ENCODE measurements at regions not wholly inside any gene's neighbourhood (a gene's known extent, or its start where the extent isn't known, plus 50 kb on each side); places are given as distances from the start of the nearest gene placed in this dataset.

GRCh38 chr2:37526856-37527255 is 144.6 kb downstream of the CDC42EP3 start:
- intact Hi-C loops (cut with micrococcal nuclease) (no loop called here), in situ Hi-C loops (cut with MboI; ENCODE audit: low sequenced_read_pairs) (no loop called here)
- CTCF ChIA-PET = no interaction called here

More at GRCh38 chr2:37526856-37527255, 144.6 kb downstream of the CDC42EP3 start:
- no peak for DNase-seq
- no TSS peak for BruUV-seq (replicated peaks)
- Histone ChIP-seq H2BK5ac (ENCODE audit: low read depth, low read length, poor library complexity, severe bottlenecking) (no peak overlapping the region), H3K18ac (ENCODE audit: low read depth, low read length) (no peak overlapping the region), H4K5ac (ENCODE audit: low read depth, low read length) (no peak overlapping the region), H3K4me1 (ENCODE audit: control insufficient read depth, insufficient read depth, low read length) (peaks cover 12% of the 10 kb centered on the region), H3K9me1 (ENCODE audit: insufficient read depth, low read length) (no peaks in the 10 kb centered on the region), H2AK9ac (replicated peaks; ENCODE audit: low read depth, low read length, poor library complexity) (no peak overlapping the region), H2AFZ (replicated peaks; ENCODE audit: low read length, poor library complexity) (no peak overlapping the region), H4K8ac (ENCODE audit: low read depth in 2 of 2, low read length in 2 of 2) (no peak overlapping the region), H3K14ac (replicated peaks; ENCODE audit: low read depth, low read length) (no peak overlapping the region), H3K56ac (ENCODE audit: extremely low read depth, insufficient read depth, low read length) (no peak overlapping the region), H3K4me2 (ENCODE audit: low read depth, low read length) (no peak overlapping the region), H3K36me3 (ENCODE audit: control insufficient read depth, insufficient read depth, low read length) (no peaks in the 10 kb centered on the region), H4K91ac (ENCODE audit: insufficient read depth, low read depth, low read length) (no peak overlapping the region), H2BK120ac (ENCODE audit: low read depth, low read length) (no peak overlapping the region), H3K27ac (ENCODE audit: insufficient read depth, low read length) (no peak overlapping the region), H3K4me3 (ENCODE audit: insufficient read depth, low read depth, low read length) (no peak overlapping the region), H2AK5ac (ENCODE audit: low read depth, low read length) (no peak overlapping the region), H2BK15ac (ENCODE audit: low read depth, low read length) (no peak overlapping the region), H2BK20ac (ENCODE audit: low read depth, low read length) (no peak overlapping the region), H3K23ac (ENCODE audit: low read depth, low read length) (no peak overlapping the region), H3K79me1 (ENCODE audit: low read depth in 1 of 2, low read length in 2 of 2) (no peaks in the 10 kb centered on the region), H3K9ac (ENCODE audit: low read depth, low read length) (no peak overlapping the region), H3K27me3 (ENCODE audit: control insufficient read depth, insufficient read depth, low read length) (no peaks in the 10 kb centered on the region), H3K4ac (ENCODE audit: low read depth, low read length) (no peak overlapping the region), H4K20me1 (ENCODE audit: insufficient read depth, low read length) (no peaks in the 10 kb centered on the region), H3K9me3 (ENCODE audit: control insufficient read depth, insufficient read depth, low read length) (no peaks in the 10 kb centered on the region)
- no peak for TF ChIP-seq BHLHE40 (IDR thresholded peaks at IDR 0.05; ENCODE audit: low read depth, low read length)
- TF ChIP-seq MAZ (IDR thresholded peaks at IDR 0.05; ENCODE audit: borderline replicate concordance, low read depth, low read length) = no peak
- no peak for TF ChIP-seq MXI1 (IDR thresholded peaks at IDR 0.05; ENCODE audit: borderline replicate concordance, low read depth, low read length)
- TF ChIP-seq, protein P1, sequence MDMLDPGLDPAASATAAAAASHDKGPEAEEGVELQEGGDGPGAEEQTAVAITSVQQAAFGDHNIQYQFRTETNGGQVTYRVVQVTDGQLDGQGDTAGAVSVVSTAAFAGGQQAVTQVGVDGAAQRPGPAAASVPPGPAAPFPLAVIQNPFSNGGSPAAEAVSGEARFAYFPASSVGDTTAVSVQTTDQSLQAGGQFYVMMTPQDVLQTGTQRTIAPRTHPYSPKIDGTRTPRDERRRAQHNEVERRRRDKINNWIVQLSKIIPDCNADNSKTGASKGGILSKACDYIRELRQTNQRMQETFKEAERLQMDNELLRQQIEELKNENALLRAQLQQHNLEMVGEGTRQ (IDR thresholded peaks at IDR 0.05; ENCODE audit: low read depth, low read length) = no peak
- TF ChIP-seq CEBPB (IDR thresholded peaks at IDR 0.05; ENCODE audit: low read depth, low read length) = no peak
- TF ChIP-seq CTCF (conservative IDR thresholded peaks at IDR 0.05; ENCODE audit: low read depth, low read length) = no peak
- no peak for TF ChIP-seq RFX5 (IDR thresholded peaks at IDR 0.05; ENCODE audit: low read depth, low read length)
- TF ChIP-seq RAD21 (IDR thresholded peaks at IDR 0.05; ENCODE audit: low read length) = no peak
- TF ChIP-seq, protein P2, sequence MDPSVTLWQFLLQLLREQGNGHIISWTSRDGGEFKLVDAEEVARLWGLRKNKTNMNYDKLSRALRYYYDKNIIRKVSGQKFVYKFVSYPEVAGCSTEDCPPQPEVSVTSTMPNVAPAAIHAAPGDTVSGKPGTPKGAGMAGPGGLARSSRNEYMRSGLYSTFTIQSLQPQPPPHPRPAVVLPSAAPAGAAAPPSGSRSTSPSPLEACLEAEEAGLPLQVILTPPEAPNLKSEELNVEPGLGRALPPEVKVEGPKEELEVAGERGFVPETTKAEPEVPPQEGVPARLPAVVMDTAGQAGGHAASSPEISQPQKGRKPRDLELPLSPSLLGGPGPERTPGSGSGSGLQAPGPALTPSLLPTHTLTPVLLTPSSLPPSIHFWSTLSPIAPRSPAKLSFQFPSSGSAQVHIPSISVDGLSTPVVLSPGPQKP (IDR thresholded peaks at IDR 0.05; ENCODE audit: borderline replicate concordance, low read depth, low read length) = no peak
- no peak for TF ChIP-seq MAFK (IDR thresholded peaks at IDR 0.05; ENCODE audit: low read depth, low read length)
- TF ChIP-seq SMC3 (IDR thresholded peaks at IDR 0.05; ENCODE audit: low read depth, low read length) = no peak
- TF ChIP-seq RCOR1 (IDR thresholded peaks at IDR 0.05; ENCODE audit: insufficient replicate concordance, low read length) = no peak
- POLR2A ChIA-PET (ENCODE audit: unreplicated experiment) = no interaction called here
- dilution Hi-C loops (cut with HindIII; ENCODE audit: low sequenced_read_pairs, unreplicated experiment) = no loop called here
- no peak for ATAC-seq (ENCODE audit: low read depth)

Measured in IMR-90 (cell line).